Stimulated activated CD4-positive, alpha-beta T cell treated with anti-CD3 and anti-CD28 coated beads, Interleukin-4, amount 100 ng/mL, for 1 hour (primary cell): ENCODE measurements at regions not wholly inside any gene's neighbourhood (a gene's known extent, or its start where the extent isn't known, plus 50 kb on each side); places are given as distances from the start of the nearest gene placed in this dataset.

Source experiments
- DNase-seq: peaks from one replicate; pipeline ENCODE4 v3.0.0-alpha.2; 2020

DNA sequence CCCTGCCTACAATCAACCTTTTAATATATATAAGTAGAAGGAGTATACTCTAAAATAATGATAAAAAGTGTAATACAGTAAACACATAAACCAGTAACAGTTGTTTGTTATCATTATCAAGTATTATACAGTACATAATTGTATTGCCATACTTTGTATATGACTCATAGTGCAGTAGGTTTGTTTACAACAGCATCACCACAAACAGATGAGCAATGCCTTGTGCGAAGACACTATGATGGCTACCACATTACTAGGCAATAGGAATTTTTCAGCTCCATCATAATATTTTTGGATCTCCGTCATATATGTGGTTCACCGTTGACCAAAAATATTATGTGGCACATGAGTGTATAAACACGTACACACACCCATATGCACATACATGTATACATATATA is 69.7 kb upstream of the APC start:
- DNase-seq: no peak

GRCh38 chr5:112668911-112669310 is 68.8 kb upstream of the APC start:
- no peak for DNase-seq

DNA sequence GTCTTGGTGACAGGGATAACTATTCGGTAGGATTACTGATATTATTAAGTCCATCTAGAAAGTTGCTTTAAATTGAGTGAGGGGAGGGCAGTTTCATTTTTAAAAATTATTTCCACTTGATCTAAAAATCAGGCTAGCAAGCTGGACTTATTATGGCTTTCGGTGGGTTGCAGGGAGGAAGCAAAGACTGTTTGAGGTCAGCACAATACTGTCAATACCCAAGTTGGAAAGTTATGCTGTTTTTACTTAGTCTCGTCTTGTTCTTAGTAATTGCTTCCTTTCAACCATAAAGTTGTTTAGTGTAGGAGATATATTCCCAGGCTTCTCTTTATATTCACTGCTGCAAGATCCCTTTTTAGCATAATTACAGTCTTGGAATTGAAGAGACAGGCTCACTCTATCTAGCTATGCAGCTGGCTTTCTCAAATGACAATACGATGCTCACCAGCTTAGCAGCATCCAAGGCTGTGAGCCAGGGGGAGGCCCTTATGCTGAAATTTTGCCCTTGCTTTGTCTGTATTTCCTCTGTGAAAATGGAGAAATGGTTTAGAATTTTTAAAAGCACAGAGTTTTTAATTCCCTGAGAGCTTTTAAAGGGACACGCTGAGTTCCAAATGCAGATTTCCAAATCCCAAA is 68.2 kb upstream of the APC start:
- DNase-seq: no peak

DNA sequence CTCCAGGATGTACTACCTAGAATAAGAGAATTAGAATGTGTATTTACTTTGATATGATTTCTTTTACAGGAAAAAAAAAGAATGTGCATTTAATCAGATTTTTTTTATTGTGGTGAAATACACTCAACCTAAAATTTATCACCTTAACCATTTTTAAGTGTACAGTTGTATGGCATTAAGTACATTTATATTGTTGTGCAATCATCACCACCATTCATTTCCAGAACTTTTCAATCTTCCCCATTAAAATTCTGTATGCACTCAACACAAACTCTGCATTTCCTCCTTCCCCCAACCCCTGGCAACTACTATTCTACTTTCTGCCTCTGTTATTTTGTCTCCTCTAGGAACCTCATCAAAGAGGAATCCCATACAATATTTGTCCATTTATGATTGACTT is 66.0 kb upstream of the APC start:
- DNase-seq: no peak

GRCh38 chr5:112681481-112681908 is 56.2 kb upstream of the APC start:
- DNase-seq: no peak

GRCh38 chr5:112682621-112683061 is 55.0 kb upstream of the APC start:
- DNase-seq: no peak

- DNase-seq: no peak
Observed at GRCh38 chr5:112684121-112684520, 53.6 kb upstream of the APC start.

GRCh38 chr5:112684737-112685136 is 52.9 kb upstream of the APC start:
- no peak for DNase-seq

GRCh38 chr5:112685386-112685785 is 52.3 kb upstream of the APC start:
- no peak for DNase-seq

GRCh38 chr5:112685931-112686330 is 51.8 kb upstream of the APC start:
- no peak for DNase-seq

DNA sequence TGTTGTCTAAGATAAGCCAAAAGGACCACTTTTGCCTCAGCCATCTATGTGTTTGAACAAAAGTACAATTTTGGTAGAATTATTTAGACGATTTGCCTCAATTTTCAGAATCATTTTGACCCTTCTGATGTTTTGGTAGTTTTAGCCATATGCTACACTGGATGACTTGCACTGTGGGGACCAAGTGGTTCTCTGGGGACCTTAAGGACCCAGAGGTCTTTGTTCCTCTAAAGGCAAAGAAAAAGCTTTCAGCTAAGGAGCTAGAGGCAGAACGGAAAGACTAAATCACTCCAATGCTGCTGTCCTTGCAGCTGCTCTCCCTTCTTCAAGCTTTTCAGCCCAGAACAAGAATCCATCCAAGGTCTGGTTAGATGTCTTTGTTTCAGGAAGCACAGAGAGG is 51.0 kb upstream of the APC start:
- DNase-seq: no peak

- DNase-seq: no peak
Observed at GRCh38 chr5:112687306-112687705, 50.4 kb upstream of the APC start.
